Vagina (tissue), 2 donors: ENCODE measurements at regions not wholly inside any gene's neighbourhood (a gene's known extent, or its start where the extent isn't known, plus 50 kb on each side); places are given as distances from the start of the nearest gene placed in this dataset.

Source experiments
- DNase-seq, 2 donors: peaks; one replicate each; pipeline ENCODE4 v3.0.0-alpha.2; 2017; ENCODE audit errors: extremely low spot score in 2 of 2
- H3K27ac ChIP-seq: fragments of 200-600 bp; sonication (generic); one replicate; pipeline ENCODE4 v1.5.1; 2019
- H3K27me3 ChIP-seq: fragments of 200-600 bp; sonication (generic); one replicate; pipeline ENCODE4 v1.5.1; 2019
- H3K36me3 ChIP-seq, 2 donors: fragments of 200-600 bp; sonication (generic); one replicate each; pipeline ENCODE4 v1.5.1; 2017 to 2019
- H3K4me1 ChIP-seq: fragments of 200-600 bp; sonication (generic); one replicate; pipeline ENCODE4 v1.5.1; 2019
- H3K4me3 ChIP-seq, 2 donors: fragments of 200-600 bp; sonication (generic); 1 replicate in 1 of 2; 2 replicates in 1 of 2; pipeline ENCODE4 v1.5.1; 2016 to 2019
- H3K9me3 ChIP-seq: fragments of 200-600 bp; sonication (generic); one replicate; pipeline ENCODE4 v1.5.1; 2019
- CTCF ChIP-seq, 3 experiments: fragments of 450-650 bp in 2 of 3; fragments of 200-600 bp in 1 of 3; sonication (generic) in 1 of 3; IDR thresholded peaks; one replicate each; pipeline ENCODE4 v1.5.1; 2017 to 2019; ENCODE audit warnings: antibody characterized with exemption in 3 of 3, mild to moderate bottlenecking in 2 of 3, moderate library complexity in 2 of 3
- POLR2A ChIP-seq, 2 donors: fragments of 450-650 bp; IDR thresholded peaks; one replicate each; pipeline ENCODE4 v1.6.1; 2017; ENCODE audit warnings: antibody characterized with exemption in 2 of 2, mild to moderate bottlenecking in 2 of 2, moderate library complexity in 2 of 2
- POLR2AphosphoS5 ChIP-seq, 2 donors: sonication (generic); formaldehyde crosslinking; IDR thresholded peaks; one replicate each; pipeline ENCODE4 v1.9.0; 2017; ENCODE audit warnings: antibody characterized with exemption in 2 of 2, mild to moderate bottlenecking in 2 of 2, low read depth in 1 of 2; ENCODE audit not compliant: insufficient read depth in 1 of 2
- intact Hi-C: fragments of 100-400 bp; cut with DNase I; formaldehyde crosslinking; loops from one replicate; pipeline ENCODE4 v1.15.1; 2023

GRCh38 chr1:60345049-60345448, 271.5 kb upstream of the C1orf87 start:
- no peak for DNase-seq
- Histone ChIP-seq H3K27me3 (no peaks in the 10 kb centered on the region), H3K4me3 (no peak overlapping the region), H3K36me3 (no peaks in the 10 kb centered on the region), H3K9me3 (no peaks in the 10 kb centered on the region), H3K4me1 (no peaks in the 10 kb centered on the region), H3K27ac (no peak overlapping the region)
- no peak for TF ChIP-seq POLR2A (IDR thresholded peaks at IDR 0.05)
- no peak for TF ChIP-seq POLR2AphosphoS5 (IDR thresholded peaks at IDR 0.05; ENCODE audit: insufficient read depth in 1 of 2, low read depth in 1 of 2)
- no peak for TF ChIP-seq CTCF (IDR thresholded peaks at IDR 0.05)
- intact Hi-C loops = no loop called here

- Histone ChIP-seq H3K4me1 (no peaks in the 10 kb centered on the region), H3K36me3 (no peaks in the 10 kb centered on the region), H3K27me3 (no peaks in the 10 kb centered on the region), H3K9me3 (no peaks in the 10 kb centered on the region), H3K4me3 (no peak overlapping the region), H3K27ac (no peak overlapping the region)
- TF ChIP-seq POLR2AphosphoS5 (IDR thresholded peaks at IDR 0.05; ENCODE audit: insufficient read depth in 1 of 2, low read depth in 1 of 2) (no peak), POLR2A (IDR thresholded peaks at IDR 0.05) (no peak), CTCF (IDR thresholded peaks at IDR 0.05) (no peak)
- intact Hi-C loops = no loop called here
- no peak for DNase-seq
These were observed 270.2 kb upstream of the C1orf87 start for GRCh38 chr1:60343736-60344135.

GRCh38 chr1:60342569-60342968, 269.0 kb upstream of the C1orf87 start:
- Histone ChIP-seq H3K36me3 (no peaks in the 10 kb centered on the region), H3K4me1 (no peaks in the 10 kb centered on the region), H3K27me3 (no peaks in the 10 kb centered on the region), H3K27ac (no peak overlapping the region), H3K4me3 (no peak overlapping the region), H3K9me3 (no peaks in the 10 kb centered on the region)
- intact Hi-C loops = no loop called here
- TF ChIP-seq POLR2AphosphoS5 (IDR thresholded peaks at IDR 0.05; ENCODE audit: insufficient read depth in 1 of 2, low read depth in 1 of 2) (no peak), POLR2A (IDR thresholded peaks at IDR 0.05) (no peak), CTCF (IDR thresholded peaks at IDR 0.05) (no peak)
- no peak for DNase-seq

- no peak for DNase-seq
- Histone ChIP-seq H3K4me3 (no peak overlapping the region), H3K27me3 (no peaks in the 10 kb centered on the region), H3K4me1 (no peaks in the 10 kb centered on the region), H3K9me3 (no peaks in the 10 kb centered on the region), H3K36me3 (no peaks in the 10 kb centered on the region), H3K27ac (no peak overlapping the region)
- intact Hi-C loops = no loop called here
- no peak for TF ChIP-seq POLR2AphosphoS5 (IDR thresholded peaks at IDR 0.05; ENCODE audit: insufficient read depth in 1 of 2, low read depth in 1 of 2)
- TF ChIP-seq POLR2A (IDR thresholded peaks at IDR 0.05) = no peak
- no peak for TF ChIP-seq CTCF (IDR thresholded peaks at IDR 0.05)
These were observed 267.7 kb upstream of the C1orf87 start for GRCh38 chr1:60341274-60341673.

GRCh38 chr1:60331647-60332046, 258.1 kb upstream of the C1orf87 start:
- no peak for DNase-seq
- intact Hi-C loops = no loop called here
- Histone ChIP-seq H3K36me3 (no peaks in the 10 kb centered on the region), H3K4me3 (no peak overlapping the region), H3K9me3 (no peaks in the 10 kb centered on the region), H3K27ac (no peak overlapping the region), H3K27me3 (no peaks in the 10 kb centered on the region), H3K4me1 (no peaks in the 10 kb centered on the region)
- TF ChIP-seq CTCF (IDR thresholded peaks at IDR 0.05) (no peak), POLR2AphosphoS5 (IDR thresholded peaks at IDR 0.05; ENCODE audit: insufficient read depth in 1 of 2, low read depth in 1 of 2) (no peak), POLR2A (IDR thresholded peaks at IDR 0.05) (no peak)
